Hematopoietic multipotent progenitor cell treated with erythropoietin and hydrocortisone succinate and interleukin-3 and kit ligand, for 6 days (in vitro differentiated cells): ENCODE measurements at regions not wholly inside any gene's neighbourhood (a gene's known extent, or its start where the extent isn't known, plus 50 kb on each side); places are given as distances from the start of the nearest gene placed in this dataset.
A peak's percentile ranks its signal among the peaks of the same experiment; 100 is the strongest.
"Not testable (repeated sequence)": the region's sequence is repeated elsewhere in the genome, so short reads cannot be mapped to it uniquely, and the experiment has no call there.

ENCODE experiments used
- DNase-seq: peaks from one replicate; pipeline ENCODE4 v3.0.0-alpha.2; 2015

DNA sequence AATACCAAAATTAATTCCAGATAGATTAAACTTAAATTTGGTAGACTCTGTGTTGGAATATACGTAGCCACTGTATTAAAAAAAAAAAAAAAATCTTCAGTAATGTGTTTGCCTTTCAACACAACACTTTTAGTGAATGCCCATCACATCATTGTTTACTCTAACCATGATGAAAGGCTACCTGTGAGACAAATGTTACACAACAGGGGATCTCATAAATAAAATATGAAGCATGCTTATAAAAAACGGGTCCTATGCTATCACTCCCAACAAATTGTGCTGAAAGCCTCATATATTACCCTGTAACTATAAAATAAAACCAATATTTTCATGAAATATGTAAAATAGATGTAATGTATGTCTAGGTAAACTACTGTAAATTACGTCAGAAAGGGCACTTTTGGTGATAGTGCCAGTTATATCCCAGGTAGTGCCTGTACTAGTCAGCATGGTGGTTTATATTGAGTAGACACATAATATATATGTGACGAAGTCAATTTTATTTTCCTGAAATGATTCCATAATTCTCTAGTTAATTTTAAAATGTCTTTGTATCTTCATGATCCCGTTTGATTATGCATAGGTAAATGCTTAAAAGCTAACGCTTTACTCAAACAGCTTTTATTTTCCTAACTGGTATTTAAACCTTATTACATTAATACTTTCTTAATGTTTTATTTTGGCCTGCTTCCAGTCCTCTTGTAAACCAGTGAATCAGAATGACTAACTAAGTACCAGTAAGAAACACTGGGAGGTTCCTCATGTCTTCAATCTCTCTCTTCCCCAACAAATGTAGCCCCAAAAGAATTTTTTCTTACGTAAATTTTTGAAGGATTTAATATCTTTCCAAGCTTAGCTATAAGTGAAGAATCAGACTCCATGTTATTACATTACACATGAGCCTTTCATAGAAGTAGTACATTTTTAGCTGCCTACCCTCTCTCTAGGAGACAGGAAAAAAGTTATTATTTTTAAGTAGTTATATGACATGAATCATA lies 420.3 kb downstream of the GABRG2 start:
- no peak for DNase-seq

DNA sequence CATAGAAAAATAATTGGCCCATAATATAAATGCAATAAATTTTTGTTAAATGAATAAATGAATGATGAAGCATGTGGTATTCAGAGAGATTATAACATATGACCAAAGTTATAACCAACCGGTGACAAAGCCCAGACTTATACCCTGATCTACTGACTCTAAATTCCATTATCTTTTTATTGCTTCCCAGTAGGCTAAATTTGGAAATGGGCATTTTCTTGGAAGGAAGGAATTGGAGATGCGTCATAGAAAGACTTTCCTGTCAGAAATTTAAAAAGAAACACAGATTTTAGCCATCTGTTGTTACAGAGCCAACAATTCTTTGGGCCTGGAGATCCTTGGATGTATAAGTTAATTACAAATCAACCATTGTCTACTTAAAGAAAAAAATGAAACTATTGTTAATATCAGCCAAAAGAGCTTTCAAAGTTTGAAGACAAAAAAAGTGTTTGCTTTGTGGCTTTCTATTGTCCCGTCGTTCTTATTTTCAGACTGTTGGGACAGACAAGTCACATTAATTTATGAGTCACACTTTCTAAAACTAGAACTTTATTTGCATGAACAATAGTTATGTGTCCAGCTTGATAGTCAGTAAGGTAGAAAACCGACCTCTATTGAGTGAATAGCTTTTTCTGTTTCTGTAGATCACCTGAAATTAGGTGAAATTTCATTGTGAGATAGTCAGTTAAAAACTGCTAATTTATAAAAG lies 428.7 kb downstream of the GABRG2 start:
- no peak for DNase-seq

DNA sequence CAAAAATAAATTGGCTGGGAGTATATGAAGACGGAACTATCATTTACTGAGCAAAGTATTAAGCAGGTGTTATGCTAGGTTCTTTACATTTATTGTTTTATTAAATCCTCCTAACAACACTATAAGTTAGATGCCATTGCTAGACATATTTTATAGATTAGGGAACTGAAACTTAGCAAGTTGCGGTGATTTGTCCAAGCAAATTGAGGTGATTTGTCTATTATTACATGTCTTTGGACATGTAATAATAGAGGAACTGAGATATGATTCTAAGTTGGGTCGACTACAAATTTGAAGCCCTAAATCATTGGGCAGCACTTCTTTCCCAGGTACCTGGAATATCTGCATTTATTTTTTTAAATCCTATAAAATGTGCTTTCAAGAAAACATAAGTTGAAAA lies 429.9 kb downstream of the GABRG2 start:
- DNase-seq: no peak

DNA sequence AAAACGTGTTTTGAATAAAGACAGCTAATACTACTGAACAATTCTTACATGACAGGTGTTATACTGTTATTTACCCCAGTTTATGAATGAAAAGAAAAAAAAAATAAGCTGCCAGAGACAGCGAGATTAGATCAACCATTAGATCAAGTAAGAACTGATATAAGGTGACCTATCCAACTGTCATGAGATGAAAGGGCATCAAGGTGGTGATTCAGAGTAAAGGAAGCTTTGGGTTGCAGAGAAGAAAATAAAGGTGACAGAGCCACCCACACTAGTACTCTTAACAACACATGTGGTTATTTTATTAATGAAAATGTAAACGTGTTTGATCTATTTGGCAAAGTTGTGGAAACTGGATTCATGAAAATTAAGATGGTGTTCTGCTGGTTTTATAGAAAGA lies 435.2 kb downstream of the GABRG2 start:
- no peak for DNase-seq

DNA sequence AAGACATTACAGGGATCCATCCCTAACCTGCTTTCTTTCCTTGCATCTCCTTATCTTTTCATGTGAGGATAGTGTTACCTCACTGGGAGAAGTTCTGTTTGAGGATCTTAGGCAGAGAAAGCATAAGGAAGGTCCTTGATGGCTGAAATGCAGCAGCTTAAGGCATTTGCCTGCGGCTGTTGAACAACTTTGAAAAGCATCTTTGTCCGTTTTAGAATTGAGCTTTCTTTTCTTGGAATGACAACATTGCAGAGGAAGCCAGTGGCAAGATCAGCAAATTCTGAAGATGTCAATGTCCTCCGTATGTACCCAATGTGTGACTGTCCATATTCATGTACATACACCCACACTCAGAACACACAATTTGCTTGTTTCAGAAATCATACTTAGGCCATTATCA lies 436.2 kb downstream of the GABRG2 start:
- no peak for DNase-seq

DNA sequence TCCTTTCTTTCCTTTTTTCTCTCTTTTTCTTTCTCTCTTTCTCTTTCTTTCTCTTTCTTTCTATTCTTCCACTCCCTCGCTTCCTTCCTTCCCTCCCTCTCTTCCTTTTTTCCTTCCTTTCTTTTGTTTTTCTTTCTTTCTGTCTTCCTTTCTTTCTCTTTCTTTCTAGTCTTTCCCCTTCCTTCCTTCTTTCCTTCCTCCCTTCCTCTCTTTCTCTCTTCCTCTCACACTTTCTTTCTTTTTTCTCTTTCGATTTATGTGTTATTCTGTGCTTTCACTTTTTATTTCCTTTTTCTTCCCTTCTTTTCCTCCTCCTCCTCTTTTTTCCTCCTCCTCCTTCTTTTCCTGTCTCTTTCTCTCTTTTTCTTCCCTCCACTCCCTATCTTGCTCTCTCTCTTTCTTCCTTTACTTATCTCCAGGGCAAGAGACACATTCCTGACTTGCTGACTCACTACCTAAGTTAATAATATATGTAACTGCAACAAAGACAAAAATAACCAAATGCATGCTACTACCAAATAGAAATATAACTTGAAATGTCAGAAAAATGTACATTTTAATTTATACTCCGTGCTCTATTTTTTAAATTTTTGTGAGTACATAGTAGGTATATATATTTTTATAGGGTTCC lies 445.5 kb downstream of the GABRG2 start:
- no peak for DNase-seq

DNA sequence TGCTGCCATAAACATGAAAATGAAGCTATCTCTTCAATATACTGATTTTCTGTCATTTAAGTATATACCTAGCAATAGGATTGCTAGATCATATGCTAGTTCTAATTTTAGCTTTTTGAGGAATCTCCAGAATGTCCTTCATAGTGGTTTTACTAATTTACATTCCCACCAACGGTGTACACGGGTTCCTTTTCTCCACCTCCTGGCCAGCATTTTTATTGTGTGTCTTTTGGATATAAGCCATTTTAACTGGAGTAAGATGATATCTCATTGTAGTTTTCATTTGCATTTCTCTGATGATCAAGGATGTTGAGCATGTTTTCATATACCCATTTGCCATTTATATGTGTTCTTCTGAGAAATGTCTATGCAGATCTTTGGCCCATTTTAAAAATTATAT lies 446.5 kb downstream of the GABRG2 start:
- DNase-seq: no peak

DNA sequence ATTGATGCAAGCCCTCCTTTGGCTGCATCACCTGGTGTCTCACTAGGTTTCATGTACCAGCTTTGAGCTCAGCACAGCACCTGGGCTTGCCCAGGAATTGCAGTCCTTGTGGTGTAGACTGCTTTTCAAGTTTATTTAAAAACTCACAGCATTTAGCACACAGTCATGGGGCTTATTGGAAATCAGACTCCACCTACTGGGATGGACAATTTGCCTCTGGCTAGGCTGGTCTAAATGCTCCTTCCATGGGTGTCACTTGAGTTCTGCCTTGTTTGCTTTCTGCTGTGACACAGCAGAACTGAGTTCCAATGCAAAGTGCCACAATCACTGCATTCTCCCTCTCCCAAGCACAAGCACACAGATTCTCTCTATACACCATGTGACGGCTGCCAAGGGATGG lies 453.3 kb downstream of the GABRG2 start:
- no peak for DNase-seq

DNA sequence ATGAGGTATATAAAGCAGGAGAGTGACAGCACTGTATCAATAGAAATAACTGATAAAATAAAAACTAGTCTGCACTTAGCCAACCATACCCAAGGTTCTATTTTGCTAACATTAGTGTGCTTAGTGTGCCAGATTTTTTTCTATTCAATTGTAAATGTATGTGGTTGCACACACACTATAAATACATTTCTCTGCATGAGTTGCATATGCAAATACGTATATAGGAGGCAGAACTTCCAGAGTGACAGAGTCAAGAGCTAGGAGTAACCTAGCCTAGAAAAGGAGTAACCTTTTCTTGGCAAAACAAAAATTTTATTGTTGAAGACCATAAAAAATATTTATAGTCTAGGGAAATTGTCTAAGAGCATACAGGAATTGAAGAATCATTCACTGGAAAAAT lies 461.6 kb downstream of the GABRG2 start:
- DNase-seq: no peak

DNA sequence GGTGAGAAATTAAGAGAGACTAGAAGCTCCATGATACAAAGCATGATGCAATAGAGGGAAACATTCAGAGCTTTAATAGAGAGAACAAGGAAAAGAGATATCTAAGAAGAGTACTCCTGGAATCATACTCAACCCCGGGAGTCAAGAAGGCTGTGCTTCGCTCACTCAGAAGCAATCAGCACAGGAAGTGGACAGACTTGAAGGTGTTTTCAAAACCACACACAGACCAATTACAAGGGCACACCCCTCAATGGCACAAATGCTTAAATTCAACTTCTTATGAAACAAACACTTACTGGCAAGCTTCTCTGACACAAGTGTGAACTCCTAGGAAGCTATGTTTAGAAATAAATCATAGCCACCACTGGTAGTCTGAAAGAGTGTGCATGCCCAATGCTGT lies 462.3 kb downstream of the GABRG2 start:
- DNase-seq: no peak

DNA sequence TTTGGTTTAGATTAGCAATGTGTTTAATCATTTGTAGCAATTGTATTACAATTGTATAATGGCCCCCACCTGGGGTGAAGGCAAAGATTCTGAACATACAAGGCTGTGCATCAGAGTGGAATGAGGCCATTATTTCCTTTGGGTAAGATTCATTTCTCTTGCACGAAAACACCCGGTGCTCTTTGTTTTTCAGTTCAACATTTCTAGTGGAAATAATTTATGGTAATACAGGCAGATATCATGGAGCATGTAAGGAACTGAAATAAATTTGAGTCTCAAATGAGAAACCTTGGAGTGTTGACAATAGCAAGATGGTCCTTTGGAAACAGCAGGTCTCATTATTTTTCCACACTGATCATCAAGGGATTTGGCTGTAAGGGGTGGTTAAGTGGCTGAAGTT lies 475.9 kb downstream of the GABRG2 start:
- no peak for DNase-seq

DNA sequence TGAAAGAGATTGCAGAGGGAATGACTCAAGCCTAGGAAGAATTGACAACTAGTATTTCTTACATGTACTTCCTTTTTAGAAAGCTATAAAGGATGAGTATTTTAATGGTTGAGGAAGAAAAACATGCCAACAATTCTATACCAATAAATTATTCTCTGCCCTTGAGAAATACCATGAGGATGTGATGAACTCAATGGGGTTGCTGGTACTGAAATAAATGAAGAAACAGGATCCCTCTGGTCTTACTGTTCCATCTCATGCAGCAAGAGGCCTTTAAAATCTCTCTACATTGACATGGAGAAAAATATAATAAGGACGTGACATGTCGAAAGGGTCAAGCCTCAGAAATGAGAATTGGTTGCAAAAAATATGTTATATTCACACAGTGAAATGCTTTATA lies 477.3 kb downstream of the GABRG2 start:
- no peak for DNase-seq

DNA sequence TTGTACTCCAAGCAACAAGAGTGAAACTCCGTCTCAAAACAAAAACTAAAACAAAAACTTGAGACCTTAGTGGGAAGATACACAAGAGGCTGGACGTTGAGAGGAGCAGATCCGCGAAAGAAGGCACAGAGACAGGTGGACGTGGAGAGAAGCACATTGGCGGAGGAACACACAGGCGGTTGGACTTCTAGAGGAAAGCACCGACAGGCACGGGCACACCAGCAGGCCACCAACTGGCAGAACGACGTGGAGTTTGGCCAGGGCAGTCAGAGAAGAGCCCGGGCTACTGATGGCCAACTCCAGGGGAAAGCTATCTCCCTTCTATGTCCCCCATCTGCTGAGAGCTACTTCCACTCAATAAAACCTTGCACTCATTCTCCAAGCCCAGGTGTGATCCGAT lies 482.7 kb downstream of the GABRG2 start:
- DNase-seq: no peak

DNA sequence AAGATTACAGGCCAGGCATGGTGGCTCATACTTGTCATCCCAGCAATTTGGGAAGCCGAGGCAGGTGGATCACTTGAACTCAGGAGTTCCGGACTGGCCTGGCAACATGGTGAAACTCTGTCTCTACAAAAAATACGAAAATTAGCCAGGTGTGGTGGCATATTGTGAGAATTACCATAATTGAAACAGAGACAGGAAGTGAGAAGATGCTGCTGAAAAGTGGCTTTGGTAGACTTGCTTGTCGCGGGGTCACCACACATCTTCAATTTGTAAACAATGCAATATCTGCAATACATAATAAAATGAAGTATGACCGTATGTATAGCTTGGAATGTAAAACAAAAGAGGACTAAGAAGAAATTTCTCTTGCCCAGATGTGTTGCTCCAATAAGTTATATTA lies 490.5 kb downstream of the GABRG2 start:
- DNase-seq: no peak

DNA sequence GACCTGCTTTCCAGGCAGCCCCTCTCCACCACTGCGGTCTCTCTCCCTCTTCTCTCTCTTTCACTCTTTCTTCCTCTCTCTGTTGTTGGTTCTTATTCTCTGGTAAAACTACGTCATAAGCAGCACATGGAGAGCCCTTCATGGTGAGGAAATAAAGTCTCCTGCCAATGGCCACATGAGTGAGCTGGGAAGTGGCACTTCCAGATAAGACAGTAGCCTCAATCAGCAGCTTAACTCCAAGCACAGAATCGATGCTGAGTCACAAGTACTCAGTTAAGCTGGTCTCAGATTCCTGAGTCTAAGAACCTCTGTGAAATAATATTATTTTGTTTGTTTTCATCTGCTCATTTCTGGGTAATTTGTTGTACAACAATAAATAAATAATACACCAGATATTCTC lies 500.1 kb downstream of the GABRG2 start:
- no peak for DNase-seq

DNA sequence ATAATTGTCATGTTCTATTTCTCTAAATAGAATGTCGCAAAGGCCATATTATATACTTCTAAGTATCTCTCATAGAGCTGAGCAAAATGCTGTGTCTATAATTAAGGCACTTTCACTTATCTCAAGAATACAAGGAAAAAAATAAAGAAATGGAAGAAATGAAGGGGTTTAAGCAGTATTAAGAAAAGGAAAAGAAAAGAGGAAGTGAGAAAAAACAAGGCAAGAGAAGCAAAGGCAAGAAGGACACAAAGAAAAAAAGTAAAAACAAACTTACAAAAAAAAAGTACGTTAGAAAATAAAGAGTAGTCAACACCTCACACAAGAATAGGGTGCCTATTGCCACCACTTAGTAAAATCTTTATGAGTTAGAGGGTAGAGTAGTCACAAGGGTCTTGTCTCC lies 506.2 kb downstream of the GABRG2 start:
- DNase-seq: no peak

DNA sequence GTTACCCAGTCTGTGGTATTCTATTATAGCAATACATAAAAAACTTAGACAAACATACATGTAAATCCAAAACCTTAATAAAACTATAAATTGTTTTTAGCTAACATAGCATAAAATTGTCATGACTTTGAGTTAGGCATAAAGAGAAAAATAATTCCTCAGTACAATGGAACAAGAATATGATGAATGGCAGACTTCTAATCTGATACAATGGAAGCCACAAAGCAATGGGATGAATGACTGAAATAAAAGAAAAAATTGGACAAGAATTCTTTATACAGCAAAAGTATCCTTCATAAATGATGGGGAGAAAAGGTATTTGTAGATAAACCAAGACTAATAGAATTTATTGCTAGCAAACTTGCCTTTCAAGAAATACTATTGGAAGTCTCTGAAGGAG lies 524.2 kb downstream of the GABRG2 start:
- no peak for DNase-seq

DNA sequence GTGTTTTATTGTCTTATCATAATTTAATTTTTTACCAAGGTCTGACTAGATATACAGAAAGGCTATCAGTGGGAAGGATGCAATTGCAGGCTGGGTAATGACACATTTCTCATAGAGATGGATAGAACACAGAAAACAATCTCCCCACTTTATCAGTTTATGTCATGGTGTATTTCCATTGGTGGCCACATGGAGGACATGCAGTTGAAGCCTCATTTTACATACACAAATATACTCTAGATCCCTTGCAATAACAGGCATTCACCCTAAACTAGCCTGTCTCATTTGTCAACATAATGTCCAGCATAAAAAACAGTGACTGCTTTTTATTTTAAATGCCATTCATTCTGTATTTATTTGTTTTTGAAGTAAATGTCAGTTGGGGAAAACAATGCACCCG lies 526.3 kb downstream of the GABRG2 start:
- peak; percentile 19 for DNase-seq

DNA sequence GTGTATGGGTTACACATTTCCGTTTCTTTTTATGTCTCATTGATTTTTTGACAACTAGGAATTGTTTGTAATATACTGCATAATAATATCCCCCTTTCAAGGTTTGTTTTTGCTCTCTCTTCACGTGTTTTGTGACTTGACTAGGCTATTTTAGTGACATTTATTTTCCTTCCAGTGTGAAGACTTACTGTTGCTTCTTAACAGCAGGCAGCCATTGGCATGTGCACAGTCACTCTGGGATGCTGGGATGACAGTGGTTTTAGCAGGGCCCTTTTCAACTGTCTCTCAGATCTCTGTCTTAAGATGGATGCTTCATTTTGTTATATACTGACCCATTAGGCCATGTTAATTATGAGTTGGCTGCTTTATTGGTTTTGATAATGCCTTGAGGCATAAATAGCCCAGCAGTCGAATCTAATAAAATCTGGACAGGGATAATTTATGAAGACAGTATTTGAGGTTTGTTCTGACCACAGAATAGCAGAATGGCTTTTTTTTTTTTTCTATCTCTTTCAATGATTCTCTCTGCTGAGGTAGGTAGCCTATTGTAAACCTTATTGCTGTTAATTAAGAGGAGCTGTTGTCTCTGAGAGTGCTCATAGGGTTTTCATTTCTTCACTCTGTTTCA lies 536.0 kb downstream of the GABRG2 start:
- DNase-seq: no peak

DNA sequence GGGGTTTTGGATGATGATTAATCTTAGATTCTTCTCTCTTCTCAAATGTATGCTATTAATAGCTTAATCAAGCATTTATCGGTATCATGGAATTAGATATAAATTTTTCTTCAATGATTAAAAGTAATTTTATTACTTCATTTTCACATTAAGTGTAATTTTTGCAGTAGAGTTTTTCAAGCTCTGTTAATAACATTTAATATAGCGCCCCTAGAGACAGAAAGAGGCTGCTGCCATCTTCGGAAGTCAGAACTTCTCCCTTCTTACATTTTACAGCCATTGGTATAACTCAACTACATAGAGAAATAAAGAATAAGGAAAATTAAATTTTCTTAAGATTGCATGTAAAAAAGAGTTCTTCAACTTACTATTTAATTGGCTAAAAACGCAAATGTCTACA lies 540.3 kb downstream of the GABRG2 start:
- DNase-seq: no peak

DNA sequence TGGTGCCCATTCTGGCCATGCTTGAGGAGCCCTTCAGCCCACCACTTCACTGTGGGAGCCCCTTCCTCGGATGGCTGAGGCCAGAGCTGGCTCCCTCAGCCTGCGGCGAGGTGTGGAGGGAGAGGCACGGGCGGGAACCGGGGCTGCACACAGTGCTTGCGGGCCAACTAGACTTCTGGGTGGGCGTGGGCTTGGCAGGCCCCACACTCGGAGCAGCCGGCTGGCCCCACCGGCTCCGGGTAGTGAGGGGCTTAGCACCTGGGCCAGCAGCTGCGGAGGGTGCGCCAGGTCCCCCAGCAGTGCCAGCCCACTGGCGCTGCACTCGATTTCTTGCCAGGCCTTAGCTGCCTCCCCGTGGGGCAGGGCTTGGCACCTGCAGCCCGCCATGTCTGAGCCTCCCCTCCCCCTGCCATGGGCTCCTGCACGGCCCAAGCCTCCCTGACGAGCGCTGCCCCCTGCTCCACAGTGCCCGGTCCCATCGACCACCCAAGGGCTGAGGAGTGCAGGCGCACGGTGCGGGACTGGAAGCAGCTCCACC lies 554.2 kb downstream of the GABRG2 start:
- DNase-seq: not testable (repeated sequence)

DNA sequence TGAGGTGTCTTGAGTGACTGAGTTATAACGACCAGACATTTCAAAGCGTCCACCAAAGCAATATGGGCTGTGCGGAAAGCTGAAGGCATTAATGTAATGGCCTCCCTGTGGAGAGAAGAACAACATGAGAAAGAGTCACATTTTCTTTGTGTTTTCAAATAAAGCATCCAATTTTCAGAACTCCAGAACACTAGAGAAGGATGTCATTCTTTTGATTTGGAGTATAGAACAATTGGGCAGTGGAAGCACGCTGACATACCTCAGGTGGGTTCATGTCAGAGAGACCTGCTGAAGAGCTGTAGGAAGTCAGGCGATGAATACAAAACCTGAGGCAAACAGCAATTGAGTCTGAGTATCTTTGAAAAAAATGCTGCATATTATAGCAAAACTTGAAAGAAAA lies 556.5 kb downstream of the GABRG2 start:
- DNase-seq: no peak

DNA sequence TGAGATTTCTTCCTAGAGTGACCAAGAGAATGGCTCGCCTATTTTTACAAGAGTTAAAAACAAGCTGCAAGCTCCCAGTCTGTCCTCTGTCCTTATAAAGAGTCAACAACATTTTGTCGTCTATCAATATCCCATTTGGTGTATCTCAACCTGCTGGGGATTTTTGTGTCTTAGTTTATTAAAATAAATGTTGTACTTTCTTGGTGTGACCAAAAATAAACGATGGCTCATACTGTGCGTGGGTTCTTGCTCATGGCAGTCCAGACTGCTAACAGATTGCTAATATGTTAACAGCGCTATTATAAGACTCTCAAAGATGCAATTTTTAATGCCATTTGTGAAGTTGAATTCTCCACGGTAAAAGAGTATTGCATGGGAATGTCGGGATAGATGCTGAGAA lies 569.9 kb downstream of the GABRG2 start:
- DNase-seq: no peak
